ENCODE measurements at regions not wholly inside any gene's neighbourhood (a gene's known extent, or its start where the extent isn't known, plus 50 kb on each side); places are given as distances from the start of the nearest gene placed in this dataset.
A peak's percentile ranks its signal among the peaks of the same experiment; 100 is the strongest.

DNA sequence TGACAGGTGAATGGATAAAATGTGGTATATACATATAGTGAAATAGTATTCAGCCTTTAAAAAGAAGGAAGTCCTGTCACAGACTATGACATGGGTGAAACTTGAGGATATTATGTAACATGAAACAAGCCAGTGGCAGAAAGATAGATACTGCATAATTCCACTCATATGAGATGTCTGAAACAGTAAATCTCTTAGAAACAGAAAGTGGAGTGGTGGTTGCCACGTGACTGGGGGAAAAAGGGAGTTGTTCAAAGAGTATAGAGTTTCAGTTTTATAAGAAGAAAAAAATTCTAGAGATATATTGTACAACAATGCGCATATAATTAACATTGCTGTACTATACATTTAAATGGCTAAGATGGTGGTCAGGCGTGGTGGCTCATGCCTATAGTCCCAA is 178.2 kb upstream of the ATP5MC3 start:
- no peak for ATAC-seq
- H3K4me3 ChIP-seq, result no peak overlapping the region
- TF ChIP-seq, protein P1, sequence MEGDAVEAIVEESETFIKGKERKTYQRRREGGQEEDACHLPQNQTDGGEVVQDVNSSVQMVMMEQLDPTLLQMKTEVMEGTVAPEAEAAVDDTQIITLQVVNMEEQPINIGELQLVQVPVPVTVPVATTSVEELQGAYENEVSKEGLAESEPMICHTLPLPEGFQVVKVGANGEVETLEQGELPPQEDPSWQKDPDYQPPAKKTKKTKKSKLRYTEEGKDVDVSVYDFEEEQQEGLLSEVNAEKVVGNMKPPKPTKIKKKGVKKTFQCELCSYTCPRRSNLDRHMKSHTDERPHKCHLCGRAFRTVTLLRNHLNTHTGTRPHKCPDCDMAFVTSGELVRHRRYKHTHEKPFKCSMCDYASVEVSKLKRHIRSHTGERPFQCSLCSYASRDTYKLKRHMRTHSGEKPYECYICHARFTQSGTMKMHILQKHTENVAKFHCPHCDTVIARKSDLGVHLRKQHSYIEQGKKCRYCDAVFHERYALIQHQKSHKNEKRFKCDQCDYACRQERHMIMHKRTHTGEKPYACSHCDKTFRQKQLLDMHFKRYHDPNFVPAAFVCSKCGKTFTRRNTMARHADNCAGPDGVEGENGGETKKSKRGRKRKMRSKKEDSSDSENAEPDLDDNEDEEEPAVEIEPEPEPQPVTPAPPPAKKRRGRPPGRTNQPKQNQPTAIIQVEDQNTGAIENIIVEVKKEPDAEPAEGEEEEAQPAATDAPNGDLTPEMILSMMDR (IDR thresholded peaks at IDR 0.05), result no peak
- DNase-seq, result no peak
- no peaks in the 10 kb centered on the region for H3K9me3 ChIP-seq
- intact Hi-C loops (cut with DNase I, micrococcal nuclease), result loop anchor here (10.0 kb wide), 2 partner anchors 325 to 725 kb away; partner anchors contain the start of gene EVX2 (in 1 of the 2)
- H3K4me1 ChIP-seq (ENCODE audit: low read depth), result no peaks in the 10 kb centered on the region
- H3K36me3 ChIP-seq (ENCODE audit: low read depth), result no peaks in the 10 kb centered on the region

DNA sequence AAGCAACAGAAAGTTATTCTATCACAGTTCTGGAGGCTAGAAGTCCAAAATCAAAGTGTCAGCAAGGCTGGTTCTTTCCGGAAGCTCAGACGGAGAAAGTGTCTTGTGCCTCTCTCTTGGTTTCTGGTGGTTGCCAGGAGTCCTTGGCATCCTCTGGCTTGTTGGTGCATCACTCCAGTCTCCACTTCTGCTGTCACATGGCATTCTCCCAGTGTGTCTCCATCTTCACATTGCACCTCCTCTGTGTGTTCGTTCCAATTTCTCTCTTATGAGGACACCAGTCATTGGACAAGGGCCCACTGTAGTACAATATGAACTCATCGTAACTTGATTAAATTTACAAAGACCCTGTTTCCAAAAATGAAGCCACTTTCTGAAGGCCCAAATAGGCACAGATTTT is 175.4 kb upstream of the ATP5MC3 start:
- H3K36me3 ChIP-seq (ENCODE audit: low read depth), result no peaks in the 10 kb centered on the region
- DNase-seq (no peak), ATAC-seq (no peak)
- H3K4me1 ChIP-seq (ENCODE audit: low read depth), result no peaks in the 10 kb centered on the region
- no peak overlapping the region for H3K4me3 ChIP-seq
- intact Hi-C loops (cut with DNase I, micrococcal nuclease), result no loop called here
- TF ChIP-seq, protein P1 (IDR thresholded peaks at IDR 0.05), result no peak
- H3K9me3 ChIP-seq, result no peaks in the 10 kb centered on the region

DNA sequence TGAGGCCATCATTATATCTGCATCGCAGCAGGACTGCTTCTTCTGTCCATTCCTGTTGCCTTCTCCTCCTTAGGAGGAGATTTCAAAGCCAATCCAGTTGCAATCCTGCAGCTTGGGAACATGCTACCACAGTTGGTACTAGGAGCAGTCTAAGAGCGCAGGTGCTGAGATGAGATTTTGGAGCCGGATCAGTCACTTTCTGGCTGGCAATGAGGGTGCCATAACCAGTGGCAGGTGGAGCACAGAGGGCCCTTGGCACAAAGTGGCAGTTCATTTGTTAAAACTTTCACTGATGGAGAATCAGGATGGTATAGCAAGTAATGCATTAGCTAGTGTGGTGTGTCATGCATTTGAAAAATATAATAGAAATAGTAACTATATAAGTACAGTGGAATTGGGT is 173.7 kb upstream of the ATP5MC3 start:
- intact Hi-C loops (cut with DNase I, micrococcal nuclease), result no loop called here
- no peaks in the 10 kb centered on the region for H3K9me3 ChIP-seq
- ATAC-seq (no peak), DNase-seq (no peak)
- no peaks in the 10 kb centered on the region for H3K36me3 ChIP-seq (ENCODE audit: low read depth)
- no peak overlapping the region for H3K4me3 ChIP-seq
- H3K4me1 ChIP-seq (ENCODE audit: low read depth), result no peaks in the 10 kb centered on the region
- TF ChIP-seq, protein P1 (IDR thresholded peaks at IDR 0.05), result no peak

DNA sequence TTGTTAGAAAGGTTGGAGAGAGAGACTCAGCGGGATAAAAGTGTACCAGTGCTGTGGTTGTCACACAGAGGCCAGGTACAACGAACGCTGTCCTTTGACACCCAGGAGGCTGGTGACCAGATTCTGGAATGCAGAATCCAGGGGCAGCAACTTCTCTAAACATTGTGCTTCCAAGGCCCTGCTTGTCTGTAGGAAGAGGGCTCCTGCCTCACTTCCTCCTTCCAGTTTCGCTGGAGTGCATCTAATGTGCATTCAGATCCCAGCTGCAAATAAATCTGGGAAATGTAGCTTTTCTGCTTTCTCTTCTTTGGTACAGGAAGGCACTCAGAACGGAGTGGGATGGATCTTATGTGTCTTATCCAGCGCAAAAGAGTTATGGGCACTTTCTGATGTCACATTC is 171.8 kb upstream of the ATP5MC3 start:
- no peak overlapping the region for H3K4me3 ChIP-seq
- ATAC-seq, result no peak
- intact Hi-C loops (cut with DNase I, micrococcal nuclease), result no loop called here
- H3K4me1 ChIP-seq (ENCODE audit: low read depth), result no peaks in the 10 kb centered on the region
- no peaks in the 10 kb centered on the region for H3K36me3 ChIP-seq (ENCODE audit: low read depth)
- no peaks in the 10 kb centered on the region for H3K9me3 ChIP-seq
- peak in 1 of 3 donors; percentile 6 for DNase-seq
- TF ChIP-seq, protein P1 (IDR thresholded peaks at IDR 0.05), result no peak

DNA sequence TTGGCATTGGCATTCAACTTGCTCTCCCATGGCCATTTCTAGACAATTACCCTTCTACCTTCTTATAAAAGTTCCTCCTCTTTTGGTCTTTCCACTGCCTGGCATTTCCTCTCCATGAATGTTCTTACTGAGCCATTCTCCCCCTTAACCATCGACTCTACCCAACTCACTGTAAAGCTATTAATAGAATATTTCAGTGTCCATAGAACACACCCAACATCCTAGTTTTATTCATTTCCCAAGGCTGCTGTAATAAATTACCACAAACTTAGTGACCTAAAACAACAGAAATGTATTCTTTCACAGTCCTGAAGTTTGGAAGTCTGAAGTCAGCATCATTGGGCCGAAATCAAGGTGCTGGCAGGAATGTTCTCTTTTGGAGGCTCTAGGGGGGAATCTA is 170.0 kb upstream of the ATP5MC3 start:
- Histone ChIP-seq H3K4me3 (no peak overlapping the region), H3K4me1 (ENCODE audit: low read depth) (no peaks in the 10 kb centered on the region), H3K9me3 (no peaks in the 10 kb centered on the region), H3K36me3 (ENCODE audit: low read depth) (no peaks in the 10 kb centered on the region)
- intact Hi-C loops (cut with DNase I, micrococcal nuclease), result no loop called here
- TF ChIP-seq, protein P1 (IDR thresholded peaks at IDR 0.05), result no peak
- no peak for ATAC-seq
- DNase-seq, result no peak

DNA sequence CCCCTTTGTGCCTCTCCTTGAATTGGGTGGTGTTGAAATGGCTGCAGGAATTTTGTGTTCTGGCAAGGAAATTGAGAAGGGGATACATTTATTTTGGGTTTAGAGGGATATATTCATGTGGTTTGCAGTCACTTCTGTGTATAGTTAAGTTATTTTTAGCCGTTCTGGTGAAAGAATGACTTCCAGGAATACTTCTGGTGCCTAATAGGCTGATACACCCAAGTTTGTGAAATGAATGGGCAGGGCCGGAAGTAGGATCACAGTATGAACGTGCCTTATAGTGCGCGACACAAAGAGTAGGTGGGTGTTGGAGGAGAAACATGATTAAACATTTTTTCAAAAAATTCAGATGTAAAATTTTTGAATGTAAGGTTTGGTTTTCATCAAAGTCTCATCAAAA is 168.6 kb upstream of the ATP5MC3 start:
- H3K9me3 ChIP-seq, result no peaks in the 10 kb centered on the region
- intact Hi-C loops (cut with DNase I, micrococcal nuclease), result no loop called here
- ATAC-seq, result no peak
- H3K36me3 ChIP-seq (ENCODE audit: low read depth), result no peaks in the 10 kb centered on the region
- no peaks in the 10 kb centered on the region for H3K4me1 ChIP-seq (ENCODE audit: low read depth)
- H3K4me3 ChIP-seq, result no peak overlapping the region
- DNase-seq, result no peak
- TF ChIP-seq, protein P1 (IDR thresholded peaks at IDR 0.05), result no peak

Measured in mucosa of descending colon (tissue), 3 donors.